Ureter (tissue), 1 donor: ENCODE measurements at regions not wholly inside any gene's neighbourhood (a gene's known extent, or its start where the extent isn't known, plus 50 kb on each side); places are given as distances from the start of the nearest gene placed in this dataset.

Source experiments
- DNase-seq: peaks from one replicate; pipeline ENCODE4 v3.0.0-alpha.2; 2020; ENCODE audit warnings: low spot score
- donor health status: DM: yes; HTN: yes; CAD: no.

DNA sequence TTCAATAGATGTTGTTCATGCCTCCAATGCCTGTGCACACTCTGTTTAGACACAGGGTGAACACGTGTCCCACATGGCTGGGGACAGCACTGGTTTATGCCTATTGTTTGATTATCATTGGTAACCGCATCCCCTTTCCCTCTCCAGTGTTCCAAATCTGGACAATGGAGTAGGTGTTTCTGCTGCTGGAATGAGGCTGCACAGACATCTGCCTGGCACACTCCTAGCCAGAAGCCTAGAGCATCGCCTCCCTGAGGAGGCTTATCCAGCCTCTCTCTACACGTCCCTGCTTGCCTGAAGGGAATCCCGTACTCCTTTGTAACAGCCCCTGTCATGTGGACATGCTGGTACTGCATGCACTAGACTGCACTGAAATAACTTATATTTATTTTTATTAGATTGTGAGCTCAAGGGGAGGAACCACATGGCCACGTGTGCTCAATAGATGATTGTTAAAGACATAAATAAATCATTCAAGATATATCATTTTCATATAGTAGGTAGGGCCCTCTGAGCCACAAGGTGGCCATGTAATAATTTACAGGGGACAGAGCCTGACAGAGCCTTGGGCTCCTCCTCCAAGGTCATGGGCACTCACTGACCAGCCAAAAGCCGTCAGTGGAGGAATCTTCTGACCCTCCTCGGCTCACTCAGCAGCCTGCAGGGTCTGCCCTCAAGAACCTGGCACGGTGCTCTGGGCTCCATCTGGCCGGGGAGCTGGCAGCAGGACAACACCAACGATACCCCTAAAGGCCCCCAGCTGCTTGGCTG, 310.9 kb upstream of the ZNF32 start:
- peak; percentile 40 for DNase-seq

DNA sequence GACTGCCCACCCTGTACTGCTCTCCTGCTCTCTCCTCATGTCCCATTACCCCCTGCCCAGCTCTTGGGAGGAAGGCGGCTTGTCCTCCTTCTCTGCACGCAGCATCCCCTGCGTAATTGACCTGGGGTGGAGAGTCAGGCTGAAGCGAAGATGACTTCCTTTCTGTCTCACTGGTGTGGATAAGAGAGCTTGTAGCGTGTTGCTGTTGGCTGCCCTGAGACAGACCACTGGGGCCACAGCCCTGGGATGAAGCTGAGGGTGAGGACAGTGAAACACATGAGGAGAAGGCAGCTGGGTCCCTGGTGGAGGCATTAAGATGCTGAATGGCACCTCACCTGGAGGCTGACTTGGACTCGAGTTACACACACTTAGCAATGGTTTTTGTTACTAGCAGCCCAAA, 310.3 kb upstream of the ZNF32 start:
- DNase-seq, result peak; percentile 35

DNA sequence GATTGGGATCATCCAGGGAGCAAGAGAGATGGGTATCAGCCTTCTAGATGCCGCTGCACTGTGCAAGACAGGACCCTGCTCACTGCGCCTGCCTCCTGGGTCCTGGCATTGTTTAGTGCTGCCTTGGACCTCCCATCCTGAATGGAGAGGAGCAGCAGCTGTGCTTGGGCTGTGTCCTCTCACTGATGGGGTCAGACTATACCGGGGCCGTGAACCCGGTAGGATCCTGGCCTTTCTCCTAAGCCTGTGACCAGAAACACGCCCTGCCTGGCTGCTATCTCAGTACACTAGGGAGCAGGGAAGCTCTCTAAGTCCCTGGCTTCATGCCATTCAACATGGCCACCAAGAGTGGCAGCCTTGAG, 309.4 kb upstream of the ZNF32 start:
- DNase-seq, result peak; percentile 49

DNA sequence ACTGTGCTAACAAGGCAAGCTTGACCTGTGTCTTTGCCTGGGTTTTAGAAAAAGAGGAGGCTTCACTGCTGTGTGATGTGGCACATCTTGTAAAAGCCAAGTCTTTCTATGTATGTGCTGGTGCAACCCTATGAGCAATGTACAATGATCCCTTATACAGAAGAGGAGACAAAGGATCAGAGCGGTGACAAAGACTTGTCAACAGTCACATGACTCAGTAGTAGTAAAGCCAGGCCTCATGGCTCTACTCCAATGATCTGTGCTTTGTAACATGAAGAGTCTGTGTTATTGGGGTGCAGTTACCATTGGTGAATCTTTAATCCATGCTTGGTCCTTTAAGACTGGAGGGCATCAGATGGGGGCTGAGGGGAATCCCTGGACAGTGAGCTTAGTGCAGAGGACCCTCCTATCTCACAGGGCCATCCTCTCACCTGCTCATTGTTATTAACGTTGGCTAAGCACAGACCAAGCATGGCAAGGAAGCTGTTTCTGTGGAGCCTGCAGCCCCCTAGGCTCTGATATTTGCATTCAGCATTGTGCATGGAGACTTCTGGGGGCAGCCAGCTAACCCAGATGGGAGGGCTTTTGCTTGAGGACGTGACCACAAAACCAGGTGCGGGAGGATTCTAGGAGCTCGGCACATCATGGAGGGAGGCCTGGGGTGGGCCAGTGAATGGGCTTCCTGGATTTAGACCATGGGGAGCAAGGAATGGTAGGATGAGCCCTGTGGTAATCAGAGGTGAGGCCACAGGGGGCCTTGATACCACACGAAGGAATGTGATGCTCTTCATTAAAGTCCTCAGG, 308.8 kb upstream of the ZNF32 start:
- peak; percentile 5 for DNase-seq

DNA sequence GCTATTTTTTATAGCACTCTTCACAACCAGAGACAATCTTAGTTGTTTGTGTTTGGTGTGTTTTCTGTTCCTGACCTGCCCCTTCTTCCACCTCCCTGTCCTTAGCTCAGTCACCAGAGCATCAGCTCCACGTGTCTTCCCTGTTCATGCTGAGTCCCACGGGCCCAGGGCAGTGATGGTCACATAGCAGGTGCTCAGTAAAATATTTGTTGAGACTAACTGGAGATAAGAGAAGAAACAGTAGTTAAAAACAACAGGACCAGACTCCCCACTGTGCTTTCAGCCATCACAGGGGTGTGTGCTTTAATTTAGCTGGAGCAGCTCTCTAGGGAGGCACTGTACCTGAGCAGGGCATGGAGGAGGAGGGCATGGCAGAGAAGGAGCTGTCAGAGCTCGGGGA, 307.3 kb upstream of the ZNF32 start:
- DNase-seq, result no peak

DNA sequence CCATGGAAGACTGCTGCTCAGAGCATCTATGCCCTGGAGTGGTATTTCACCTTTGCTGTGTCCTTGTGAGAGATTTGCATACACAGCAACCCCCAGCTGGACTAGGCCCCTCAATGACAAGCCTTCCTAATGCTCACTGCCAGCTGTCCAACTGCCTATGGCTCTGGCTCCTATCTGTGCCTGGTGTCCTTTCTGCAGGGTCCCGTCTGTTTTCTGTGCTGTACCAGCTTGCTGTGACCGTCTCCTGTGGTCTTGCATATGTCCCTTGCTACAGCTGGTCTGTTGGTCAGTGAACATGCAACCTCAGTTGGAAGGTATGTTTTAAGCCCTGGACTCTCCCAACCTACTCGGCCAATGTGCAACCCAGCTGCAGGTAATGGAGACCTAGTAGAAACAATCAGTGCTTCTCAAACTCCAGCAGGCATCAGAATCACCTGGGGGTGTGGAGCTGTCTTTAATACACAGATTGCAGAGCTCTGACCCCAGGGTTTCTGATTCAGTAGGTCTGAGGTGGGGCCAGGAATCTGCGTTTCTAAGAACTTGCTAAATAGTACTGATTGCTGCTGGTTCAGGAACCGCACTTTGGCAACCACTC, 306.4 kb upstream of the ZNF32 start:
- peak; percentile 15 for DNase-seq

DNA sequence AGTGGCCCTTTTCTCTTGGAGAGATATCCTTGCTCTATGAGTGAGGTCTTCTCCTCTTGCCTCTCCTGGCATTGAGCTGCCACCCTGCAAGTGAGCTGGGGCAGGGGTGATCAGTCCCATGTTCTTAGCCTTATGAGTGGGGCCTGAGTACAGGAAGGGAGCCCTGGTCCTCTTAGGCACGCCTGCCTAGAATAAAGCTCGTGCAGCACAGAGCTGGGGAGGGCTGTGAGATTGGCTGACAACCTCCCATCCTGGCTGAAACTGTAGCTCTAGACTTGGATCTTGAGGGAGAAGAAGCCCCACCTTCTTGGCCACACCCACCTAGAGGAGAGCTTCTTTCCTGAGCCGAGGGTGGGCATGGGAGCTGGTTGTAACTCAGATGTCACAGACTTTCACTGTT, 305.0 kb upstream of the ZNF32 start:
- DNase-seq, result no peak

DNA sequence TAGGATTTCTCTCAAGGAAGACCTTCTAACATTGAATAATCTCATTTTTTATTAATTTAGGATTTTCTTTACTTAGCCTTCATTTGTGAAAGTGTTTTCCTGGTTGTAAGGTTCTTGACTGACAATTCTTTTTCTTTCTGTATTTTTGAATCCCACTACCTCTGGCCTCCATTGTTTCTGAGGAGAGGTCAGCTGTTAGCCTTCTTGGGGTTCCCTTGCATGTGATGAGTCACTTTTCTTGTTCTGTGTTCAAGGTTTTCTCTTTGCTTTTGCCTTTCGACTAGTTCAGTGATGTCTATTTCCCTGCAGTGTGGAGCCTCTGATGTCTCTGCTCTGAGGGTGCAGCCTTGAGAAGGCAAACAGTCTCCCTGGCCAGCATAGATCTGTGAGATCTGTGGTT, 304.1 kb upstream of the ZNF32 start:
- peak; percentile 7 for DNase-seq

DNA sequence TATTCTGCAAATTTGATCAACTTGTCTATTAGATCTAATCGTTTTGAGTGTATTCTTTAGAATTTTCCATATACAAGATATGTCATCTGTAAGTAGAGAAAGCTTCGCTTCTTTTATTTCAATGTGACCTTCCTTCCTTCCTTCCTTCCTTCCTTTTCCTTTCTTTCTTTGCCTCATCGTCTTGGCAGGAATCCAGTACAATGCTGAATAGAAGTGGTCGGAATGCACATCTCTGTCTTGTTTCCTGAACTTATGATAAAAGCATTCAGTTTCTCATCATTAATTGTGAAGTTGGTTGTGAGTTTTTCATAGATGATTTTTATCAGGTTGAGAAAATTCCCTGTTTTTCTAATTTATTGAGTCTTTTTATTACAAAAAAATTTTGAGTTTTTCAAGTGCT, 300.7 kb upstream of the ZNF32 start:
- no peak for DNase-seq

DNA sequence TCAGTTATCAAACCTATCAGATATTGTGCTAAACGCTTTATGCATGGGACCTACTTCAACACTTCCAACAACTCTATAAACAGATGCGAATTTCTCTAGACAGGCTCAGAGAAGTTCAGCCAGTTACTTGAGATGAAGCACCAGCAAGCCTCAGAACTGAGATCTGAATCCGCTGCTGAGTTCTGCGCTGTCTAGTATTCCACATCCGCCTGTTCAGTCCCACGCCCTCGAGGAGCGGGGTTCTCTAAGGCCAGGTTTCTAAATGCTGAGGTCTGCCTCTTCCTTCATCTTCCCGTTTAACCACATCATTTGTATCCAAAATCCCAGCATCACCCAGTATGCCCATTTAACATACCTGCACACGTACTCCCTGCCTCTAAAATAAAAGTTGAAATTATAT, 297.8 kb upstream of the ZNF32 start:
- peak; percentile 31 for DNase-seq

DNA sequence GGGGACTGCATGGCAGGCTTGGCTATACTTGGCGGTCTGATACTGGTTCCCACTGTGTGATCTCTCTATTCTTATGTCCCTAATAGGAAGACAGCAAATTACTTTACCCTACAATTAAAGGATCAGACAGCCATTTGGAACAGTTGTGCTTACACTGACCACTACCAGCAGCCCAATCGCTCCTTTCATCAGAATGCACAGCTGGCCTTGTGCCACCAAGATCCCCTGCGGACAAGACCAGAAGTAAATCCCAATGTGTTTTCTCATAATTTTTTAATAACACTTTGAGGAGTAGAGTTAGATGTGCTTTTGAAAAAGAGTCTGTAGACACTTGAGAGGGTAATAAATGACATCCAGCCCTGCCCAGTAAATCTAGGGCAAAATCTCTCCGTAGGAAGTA, 297.2 kb upstream of the ZNF32 start:
- DNase-seq, result peak; percentile 7

DNA sequence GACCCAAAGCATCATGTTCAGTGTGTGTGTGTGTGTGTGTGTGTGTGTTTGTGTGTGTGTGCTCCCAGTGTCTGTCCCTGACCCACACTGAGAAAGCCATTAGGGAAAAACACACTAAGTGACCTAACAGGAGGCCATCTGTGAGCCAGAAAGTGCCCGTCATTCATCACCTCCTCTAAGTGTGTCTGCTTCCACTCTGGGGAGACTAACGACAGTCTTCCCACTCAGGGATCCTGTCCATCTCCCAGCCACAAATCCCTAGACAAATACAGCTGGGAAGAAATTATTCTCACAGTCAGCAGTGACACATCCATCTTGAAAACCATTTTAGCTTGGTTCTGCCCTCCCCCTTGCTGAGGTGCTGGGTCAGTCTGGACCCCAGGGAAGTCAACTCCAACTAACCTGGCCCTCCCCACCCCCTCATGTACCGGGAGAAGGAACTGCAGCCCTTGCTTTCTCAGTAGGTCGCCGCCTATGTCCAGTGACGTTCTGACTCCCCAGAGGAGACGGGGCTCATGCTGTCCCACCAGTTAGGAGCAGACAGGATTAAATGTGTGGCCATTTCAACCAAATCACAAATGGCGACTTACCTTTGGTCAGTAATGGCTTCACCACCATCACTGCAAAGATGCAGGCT, 296.5 kb upstream of the ZNF32 start:
- peak; percentile 38 for DNase-seq

DNA sequence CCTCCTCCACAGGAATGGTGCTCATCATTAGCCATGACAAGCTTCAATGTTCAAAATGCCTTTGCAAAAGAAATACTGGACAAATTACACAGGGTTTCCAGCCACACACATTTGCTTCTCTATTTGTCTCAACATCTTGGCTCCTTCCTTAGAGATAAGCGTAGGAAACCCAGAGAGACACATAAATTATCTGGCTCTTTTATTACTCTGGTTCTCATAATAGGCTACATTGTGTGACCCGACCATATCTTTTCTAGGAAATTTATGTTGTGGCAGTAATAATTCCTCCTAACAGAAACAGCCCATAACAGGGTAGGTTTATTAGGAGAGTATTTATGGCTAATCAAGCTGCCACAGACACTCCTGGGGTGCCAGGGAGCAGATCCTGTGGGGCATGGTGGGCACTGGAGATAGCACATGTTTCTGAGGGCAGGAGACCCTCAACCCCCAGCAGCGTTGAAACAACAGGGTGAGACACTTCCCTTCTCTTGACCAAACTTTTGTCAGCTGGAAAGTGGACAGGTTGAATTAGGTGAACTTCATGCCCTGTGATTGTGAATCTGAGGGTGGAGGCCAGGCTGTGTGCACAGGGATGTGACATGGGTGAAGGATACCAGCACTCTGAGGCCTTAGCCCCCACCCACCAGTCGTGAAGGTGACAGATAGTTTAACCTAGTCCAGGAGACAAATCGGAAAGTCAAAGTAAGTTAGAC, 295.9 kb upstream of the ZNF32 start:
- DNase-seq, result peak; percentile 22

DNA sequence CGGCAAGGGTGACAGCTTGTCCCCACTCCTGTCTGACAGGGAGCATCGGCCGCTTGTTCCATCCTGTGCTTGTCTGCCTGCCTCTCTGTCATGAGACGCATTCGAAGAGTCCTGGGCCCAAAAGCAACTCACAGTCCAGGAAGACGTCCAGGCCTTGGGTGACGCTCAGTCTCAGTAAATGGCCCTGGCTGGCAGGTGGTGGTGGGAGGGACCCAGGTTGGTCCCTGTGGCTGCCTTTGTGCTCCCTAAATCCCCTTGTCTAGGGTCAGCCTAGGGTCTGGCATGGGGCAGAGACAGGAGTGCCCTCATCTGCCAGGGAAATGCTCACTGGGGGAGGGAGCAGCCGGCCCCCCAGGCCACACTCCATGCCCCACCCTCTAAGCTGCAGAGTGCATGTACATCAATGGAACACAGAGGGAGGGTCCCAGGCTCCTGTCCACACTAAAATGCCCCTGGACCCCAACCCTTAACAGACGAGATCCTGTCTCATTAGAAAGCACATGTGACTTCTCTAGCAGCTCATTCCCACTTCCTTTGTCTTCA, 295.2 kb upstream of the ZNF32 start:
- peak; percentile 29 for DNase-seq

DNA sequence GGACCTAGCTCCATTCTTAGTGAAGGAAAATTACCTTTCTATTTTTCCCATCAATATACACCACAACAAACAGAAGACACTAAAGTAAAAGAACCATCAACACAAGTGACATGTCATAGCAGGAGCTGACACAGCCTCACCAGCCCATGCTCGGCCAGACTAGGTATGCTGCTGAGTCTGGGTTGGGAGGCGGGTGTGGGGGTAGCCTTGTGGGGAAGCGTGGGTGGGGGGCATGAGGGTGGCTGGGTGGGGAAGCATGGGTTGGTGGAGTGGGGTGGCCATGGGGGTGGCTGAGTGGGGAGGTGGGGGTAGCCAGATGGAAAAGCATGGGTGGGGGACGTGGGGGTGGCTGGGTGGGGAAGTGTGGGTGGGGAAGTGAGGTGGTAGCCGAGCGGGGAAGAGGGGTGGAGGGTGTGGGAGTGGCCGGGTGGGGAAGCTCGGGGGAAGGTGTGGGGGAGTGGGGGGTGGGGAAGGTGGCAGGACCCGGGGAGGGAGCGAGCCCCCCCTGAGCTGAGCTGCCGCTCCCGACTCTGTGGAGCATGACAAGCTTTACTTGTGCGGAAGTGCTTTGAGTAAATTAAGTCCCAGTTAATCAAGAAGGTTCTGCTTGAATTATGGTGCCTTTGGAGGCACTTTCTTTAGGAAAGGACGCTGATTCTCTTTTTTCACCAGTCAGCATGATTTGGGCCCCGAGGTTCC, 294.6 kb upstream of the ZNF32 start:
- DNase-seq, result peak; percentile 31

DNA sequence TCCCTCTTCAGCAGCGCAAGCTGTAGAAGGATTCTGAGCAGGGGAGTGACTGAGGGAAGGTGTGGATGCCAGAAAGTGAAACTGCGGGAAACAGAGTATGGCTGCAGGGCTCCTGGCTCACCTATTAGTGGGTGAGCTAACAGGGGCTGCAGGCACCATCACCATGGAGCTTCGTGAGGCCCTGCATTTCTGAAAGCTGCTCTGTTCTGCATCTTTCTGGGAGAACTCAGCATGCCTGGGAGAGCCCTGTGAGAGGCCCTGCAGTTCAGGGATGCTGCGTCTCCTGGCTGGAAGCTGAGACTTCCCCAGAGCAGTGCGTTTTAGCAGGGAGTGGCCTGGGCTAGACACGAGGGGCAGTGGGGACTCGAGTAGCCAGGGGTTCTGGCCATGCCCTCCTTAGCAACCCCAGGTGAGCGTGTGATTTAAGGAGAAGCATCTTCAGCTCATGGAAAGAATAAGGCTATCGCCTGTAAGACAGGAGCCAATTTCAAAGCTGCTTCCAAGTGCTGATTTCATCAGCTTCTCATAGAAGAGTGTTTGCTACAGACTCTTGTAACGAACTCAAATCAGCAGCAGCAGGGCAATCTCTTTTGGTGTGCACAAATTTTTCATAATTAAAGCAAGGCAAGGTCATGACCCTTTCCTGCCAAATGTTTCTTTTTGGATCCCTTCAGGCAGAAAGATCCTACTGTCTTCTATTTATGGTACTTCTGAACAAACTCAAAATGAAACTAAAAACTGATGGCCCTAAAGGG, 293.6 kb upstream of the ZNF32 start:
- peak; percentile 29 for DNase-seq

DNA sequence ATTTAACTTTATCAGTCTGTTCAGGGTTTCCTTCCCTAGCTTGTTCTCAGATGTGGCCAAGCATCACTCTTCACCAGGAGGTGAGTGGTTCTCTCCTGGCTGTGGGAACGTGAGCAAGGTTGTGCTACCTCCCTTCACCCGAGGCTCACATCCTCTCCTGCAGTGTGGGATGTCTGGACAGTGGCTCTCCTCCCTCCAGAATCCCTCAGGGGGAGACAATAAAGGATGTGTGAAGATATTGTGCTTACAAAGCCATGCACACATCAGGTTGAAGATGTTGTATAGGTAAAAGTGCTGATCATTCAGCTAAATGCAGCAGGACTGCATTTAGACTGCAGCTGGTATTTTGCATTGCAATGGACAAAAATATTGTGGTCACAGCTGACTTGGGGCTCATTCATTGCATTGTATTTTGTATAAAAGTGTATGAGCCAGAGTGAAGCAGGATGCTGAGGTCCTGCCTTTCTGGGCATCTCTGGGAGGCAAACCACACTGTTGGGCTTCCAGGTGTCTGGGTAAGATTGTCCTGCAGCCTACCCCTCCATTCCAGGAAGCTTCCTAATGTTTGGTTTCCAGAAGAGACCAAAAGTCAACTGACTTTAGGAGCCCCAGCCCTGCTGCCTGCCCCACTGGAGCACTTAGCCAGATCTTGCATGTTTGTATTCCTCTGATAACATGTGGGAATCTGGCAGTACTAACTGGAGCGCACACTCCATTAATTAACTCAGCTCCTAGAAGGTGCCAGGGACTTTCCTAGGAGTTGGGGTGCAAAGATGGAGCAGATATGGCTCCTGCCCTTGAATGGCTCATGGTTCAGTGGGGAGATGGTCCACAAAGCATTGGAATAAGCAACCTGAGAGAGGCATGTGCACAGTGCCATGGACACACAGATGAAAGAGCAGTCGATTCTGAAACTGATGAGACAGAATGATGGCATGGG, 292.5 kb upstream of the ZNF32 start:
- DNase-seq, result peak; percentile 29

DNA sequence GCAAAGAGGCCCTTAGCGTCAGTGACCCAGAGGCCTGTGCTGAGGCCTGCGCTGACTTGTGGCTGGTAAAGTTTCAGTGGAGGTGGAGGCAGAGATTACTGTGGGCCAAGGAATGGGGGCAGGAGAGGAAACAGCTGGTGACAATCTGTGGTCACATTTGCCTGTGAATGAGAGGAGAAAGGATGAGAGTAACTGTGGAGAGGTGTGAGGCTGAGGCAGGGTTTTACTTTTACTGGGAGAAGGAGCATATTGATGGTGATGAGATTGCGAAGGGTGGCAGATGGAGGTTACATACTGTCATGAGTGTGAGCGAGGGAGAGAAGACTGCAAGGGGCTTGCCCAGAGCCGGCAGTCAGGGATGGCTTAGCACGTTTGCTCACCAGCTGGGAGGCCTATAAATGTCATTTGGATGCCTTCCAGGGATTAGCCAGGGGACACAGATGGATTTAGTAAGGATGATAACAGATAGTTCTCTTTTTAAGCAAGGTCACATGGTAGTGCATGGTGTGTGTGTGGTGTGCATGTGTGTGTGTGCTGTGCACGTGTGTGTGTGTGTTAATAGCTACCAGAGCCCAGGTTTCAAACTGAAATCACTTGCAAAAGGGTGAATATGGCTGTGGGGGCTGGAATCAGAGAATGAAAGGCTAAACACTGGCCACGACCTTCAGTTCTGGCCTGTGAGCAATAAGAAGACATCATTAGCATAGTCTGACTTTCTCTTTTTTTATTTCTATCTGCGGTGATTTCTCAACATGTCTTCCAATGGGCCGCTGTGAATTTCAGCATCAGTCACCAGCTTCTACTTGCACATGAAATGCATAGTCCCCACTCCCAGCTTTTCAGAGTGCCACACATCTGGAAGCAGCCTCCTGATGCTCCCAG, 291.5 kb upstream of the ZNF32 start:
- DNase-seq, result peak; percentile 44
